HG02798 (cell line): ENCODE measurements at regions not wholly inside any gene's neighbourhood (a gene's known extent, or its start where the extent isn't known, plus 50 kb on each side); places are given as distances from the start of the nearest gene placed in this dataset.

Experiments
- ATAC-seq: cut with Tn5 transposase; IDR thresholded peaks from one replicate; pipeline ENCODE4 v1.9.1; 2021; ENCODE audit warnings: mild to moderate bottlenecking; ENCODE audit not compliant: unreplicated experiment, poor library complexity

- ATAC-seq, result no peak
Observed at GRCh38 chr1:5664081-5664768, 328.0 kb downstream of the NPHP4 start.

DNA sequence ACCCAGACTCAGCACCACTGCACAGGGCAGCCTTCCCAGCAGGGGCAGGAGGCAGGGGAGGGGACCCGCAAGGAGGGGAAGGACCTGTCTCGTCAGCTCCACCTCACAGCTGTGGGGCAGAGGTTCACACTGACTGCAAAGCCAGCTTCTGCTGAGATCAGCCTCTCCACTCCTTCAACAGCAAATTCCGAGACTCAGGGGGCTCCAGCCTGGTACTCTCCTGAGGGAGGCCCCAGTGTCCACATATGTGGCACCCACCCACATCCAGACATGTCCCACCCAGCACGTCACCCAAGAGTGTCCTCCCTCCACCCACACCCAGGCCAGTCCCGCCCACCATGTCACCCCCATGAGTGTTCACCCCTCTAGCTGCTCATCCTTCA, 329.5 kb downstream of the NPHP4 start:
- no peak for ATAC-seq

DNA sequence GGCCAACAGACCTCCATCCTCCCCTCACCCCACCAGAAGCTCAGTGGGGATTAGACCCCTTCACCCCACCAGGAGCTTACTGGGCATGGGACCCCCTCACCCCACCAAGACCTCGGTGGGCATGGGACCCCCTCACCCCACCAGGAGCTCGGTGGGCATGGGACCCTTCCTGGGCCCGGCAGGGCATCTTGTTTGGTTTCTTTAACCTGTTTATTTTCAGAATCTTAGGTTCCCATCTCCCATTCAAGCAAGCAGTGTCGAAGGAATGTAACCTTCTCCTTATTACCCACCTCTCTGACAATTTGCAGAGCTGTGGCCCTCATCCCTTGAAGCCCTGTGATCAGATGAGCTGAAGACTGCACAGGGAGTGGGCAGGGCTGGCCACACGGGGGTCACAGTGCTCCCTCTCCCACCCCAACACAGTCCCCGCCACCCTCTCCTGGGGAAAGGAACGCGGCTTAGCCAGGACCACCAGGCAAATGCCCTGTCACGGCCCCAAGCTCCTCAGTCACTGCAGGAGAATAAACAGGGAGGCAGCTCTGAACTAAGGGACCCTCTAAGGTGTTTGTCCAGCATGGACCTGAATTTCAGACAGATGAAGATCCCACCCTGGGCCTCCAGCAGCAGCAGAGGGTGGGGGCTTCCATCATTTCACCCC, 330.0 kb downstream of the NPHP4 start:
- no peak for ATAC-seq

DNA sequence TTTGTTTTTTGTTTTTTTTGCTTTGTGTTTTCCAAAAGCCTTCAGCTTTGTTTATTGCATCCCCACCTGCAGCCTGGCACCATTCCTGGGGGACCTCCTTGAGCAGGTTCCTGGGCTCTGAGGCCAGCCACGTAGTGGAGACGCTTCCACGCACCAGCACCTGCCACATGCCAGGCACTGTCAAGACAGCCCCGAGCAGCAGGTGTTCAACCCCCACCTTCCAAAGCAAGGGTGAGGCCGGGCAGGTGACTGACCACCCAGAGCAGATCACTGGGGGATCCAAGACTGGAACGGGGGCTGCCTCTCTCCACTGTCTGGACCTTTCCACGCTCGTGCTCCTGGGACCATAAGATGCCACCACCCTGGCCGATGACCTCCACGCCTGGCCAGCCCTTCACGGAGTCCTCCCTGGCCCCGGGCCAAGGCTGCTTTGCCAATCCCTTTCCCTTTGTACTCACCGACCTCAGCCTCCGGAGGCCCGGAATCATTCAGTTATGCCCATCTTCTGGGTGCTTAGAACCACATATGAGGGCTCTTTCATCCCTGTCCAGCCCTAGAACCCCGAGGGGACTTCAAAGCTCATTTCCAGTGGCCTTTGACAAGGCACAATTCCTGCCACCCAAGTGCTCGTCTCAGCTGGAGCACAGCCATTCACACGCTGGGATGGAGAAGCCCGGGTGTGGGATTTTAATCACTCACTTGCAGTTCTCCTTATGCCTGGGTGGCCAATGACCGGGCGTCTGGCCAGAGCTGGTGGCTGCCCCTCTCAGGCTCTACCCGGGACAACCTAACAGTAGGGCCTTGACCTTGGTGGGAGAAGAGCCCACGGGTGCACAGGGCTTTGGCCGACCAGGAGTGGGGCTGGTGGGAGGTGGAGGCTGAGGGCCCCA, 330.8 kb downstream of the NPHP4 start:
- ATAC-seq, result no peak

DNA sequence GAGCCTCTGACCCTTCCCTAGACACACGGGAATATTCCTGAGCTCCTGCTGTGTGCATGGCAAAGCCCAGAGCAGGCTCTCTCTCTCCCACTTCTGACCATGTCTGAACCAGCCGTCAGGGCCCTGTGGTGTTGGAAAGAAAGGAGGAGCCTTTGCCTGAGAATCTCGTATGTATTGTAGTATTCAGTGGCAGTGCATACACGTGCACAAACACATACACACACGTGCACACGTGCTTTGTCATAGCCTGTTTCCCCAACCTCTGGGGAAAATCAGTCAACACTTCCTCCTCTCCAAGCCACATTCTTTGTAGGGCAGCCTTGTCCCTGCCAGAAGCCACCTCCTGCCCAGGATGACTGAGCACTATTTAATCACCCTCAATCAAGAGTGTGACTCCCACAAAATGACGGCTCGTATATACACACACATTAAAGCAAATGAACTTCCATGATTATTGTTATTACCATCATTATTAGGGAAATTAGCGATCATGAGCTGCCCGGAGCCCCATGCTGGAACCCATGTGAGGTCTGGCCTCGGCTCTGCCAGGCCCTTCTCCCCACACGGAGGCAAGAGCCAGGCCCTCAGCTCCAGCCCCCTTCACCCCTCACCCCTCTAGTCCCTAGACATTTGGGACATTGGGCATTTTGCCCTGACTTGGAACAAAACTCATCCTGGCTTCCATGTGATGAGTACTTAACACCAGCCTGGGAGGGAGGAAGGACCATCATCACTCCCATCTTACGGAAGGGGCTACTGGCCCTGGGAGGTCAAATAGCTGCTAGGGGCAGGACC, 331.9 kb downstream of the NPHP4 start:
- ATAC-seq, result no peak

- no peak for ATAC-seq
Observed at GRCh38 chr1:5659606-5660005, 332.6 kb downstream of the NPHP4 start.

- ATAC-seq, result no peak
Observed at GRCh38 chr1:5658340-5659316, 333.6 kb downstream of the NPHP4 start.

- no peak for ATAC-seq
Observed at GRCh38 chr1:5651964-5652821, 340.0 kb downstream of the NPHP4 start.

DNA sequence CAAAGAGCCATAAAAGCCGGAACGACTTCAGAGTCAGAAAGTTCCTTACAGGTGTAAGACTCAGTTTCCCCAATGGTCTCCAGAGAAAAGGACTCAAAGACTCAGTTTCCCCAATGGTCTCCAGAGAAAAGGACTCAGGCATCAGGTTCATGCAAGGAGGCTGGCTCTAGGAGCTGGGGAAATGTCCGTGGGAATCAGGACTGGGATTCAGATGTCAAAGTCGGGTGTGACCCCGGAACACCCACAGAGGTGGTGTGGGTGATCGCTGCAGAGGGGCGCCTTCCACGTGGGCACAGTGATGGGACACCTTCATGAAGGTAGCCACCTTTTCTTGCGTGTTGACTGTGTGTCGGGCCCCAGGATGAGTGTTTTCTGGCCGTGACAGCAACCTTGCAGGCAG, 340.8 kb downstream of the NPHP4 start:
- no peak for ATAC-seq

- ATAC-seq, result no peak
Observed at GRCh38 chr1:5651027-5651410, 341.2 kb downstream of the NPHP4 start.

DNA sequence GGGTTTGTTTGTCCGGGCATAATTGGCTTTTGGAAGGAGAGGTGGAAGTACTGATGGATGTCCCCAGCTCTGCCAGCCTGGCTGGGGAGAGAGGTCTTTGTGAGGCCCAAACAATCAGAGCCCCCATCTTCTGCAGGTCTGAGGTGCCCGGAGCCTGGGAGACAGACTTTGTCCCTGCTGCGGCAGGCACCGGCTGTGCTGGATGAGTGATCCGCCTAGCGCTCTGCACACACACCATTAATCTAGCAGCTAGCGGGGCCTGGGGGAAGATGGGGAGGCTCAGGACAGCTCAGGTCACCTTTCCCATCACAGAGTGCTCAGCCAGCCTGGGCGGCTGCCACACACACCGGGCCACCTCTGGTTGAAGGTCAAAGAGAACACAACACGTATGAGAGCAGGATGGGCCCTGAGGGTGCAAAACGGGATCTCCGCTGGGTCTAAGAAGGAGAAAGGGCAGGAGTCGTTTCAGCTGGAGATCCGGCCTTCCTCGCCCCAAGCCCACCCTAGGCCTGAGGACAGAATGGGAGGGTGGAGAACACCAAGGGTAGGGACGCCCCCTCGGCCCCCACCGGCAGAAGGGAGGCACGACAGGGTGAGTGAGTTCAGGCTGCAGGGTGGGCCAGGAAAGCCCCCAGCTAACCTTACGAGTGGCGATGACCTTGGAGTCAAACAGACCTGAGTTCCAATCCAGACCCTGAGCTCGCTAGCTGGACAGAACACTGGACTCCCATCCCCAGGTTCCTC, 341.8 kb downstream of the NPHP4 start:
- ATAC-seq, result no peak

DNA sequence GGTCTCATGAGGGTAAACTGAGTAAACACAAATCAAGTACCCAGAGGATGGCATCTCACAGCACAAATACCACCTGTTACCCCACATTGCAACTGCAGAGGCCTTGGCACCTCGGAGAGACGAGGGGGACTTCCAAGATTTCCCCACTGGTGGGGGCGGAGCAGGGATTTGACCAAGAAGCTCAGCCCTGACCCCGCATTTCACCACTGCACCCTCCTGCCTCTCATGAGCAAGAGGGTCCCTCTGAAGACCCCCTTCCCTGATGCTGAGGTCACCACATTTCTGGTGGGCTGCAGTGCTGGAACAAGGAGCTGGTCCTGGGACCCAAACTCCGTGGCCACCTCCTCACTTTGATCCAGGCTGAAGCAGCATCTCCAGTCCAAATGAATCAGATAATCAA, 342.4 kb downstream of the NPHP4 start:
- no peak for ATAC-seq

DNA sequence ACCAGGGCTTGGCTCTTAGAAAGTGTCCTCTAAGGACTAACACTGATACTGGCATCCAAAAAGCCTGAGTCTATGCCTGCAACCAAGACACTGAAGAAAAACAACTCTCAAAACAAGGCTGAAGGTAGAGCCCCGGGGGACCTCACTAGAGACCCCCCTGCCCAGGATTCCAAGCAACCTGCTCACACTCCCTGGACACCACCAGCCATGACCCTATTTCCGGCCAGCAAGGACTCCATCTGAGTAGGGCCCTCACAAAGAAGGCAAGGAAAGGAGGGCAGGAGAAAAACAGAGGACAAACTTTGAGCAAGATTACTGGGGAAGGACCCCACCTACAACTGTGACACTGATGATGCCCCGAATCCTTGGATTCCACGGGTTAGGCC, 343.1 kb downstream of the NPHP4 start:
- no peak for ATAC-seq

- ATAC-seq, result no peak
Observed at GRCh38 chr1:5648410-5649165, 343.6 kb downstream of the NPHP4 start.

DNA sequence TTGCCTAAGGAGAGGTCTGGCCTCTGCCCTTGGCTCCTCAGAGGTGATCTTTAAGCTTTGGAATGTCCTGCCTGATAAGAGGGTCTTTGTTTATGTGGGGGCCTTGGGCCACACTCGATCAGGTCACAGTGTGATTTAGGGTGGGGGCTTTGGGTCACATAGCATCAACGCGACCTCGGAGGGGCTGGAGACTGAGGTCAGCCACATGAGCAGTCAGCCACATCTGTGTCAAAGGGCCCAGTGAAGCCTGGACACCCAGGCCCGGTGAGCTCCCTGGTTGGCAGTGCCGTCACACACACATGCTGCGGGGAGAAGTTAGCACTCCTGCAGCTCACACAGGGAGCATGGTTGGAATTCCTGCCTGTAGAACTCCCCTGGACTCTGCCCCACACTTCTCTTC, 345.0 kb downstream of the NPHP4 start:
- no peak for ATAC-seq

- no peak for ATAC-seq
Observed at GRCh38 chr1:5646486-5647149, 345.6 kb downstream of the NPHP4 start.

GRCh38 chr1:5645929-5646328, 346.3 kb downstream of the NPHP4 start:
- no peak for ATAC-seq
